RKO (cell line): ENCODE measurements at regions not wholly inside any gene's neighbourhood (a gene's known extent, or its start where the extent isn't known, plus 50 kb on each side); places are given as distances from the start of the nearest gene placed in this dataset.
"Not testable (repeated sequence)": the region's sequence is repeated elsewhere in the genome, so short reads cannot be mapped to it uniquely, and the experiment has no call there.

ENCODE experiments used
- DNase-seq: peaks from one replicate; pipeline ENCODE4 v3.0.0-alpha.2; 2016; ENCODE audit warnings: low spot score

- not testable (repeated sequence) for DNase-seq
These were observed 201.0 kb downstream of the POTED start for GRCh38 chr21:13810559-13810958.

GRCh38 chr21:13806444-13806843 is 196.9 kb downstream of the POTED start:
- DNase-seq = not testable (repeated sequence)

- DNase-seq = not testable (repeated sequence)
These were observed 193.2 kb downstream of the POTED start for GRCh38 chr21:13802757-13803156.
